ENCODE measurements at regions not wholly inside any gene's neighbourhood (a gene's known extent, or its start where the extent isn't known, plus 50 kb on each side); places are given as distances from the start of the nearest gene placed in this dataset.

DNA sequence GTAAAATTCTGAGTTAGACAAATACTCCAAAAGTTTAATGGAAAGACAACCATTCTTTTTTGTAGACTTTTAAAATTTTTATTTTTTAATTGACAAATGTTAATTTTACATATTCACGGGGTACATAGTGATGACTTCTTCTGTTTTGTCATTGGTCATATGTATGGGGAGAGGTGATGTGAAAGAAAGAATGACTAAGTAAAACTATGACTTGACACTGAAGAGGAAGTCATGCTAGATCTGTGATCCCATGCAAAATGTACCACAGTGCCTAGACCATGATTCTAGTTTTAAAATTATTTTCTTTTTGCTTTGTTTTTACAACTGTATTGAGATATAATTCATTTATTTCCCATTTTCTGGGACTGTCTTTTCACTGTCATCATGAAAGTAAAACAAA lies 281.6 kb downstream of the MBNL1 start:
- no peak overlapping the region for H3K4me3 ChIP-seq (IDR thresholded peaks at IDR 0.05; ENCODE audit: insufficient read depth, low read depth, low read length)
- H2AFZ ChIP-seq (ENCODE audit: low read depth), result no peak overlapping the region
- no peak overlapping the region for H3K9ac ChIP-seq
- no peak overlapping the region for H3K4me2 ChIP-seq
- no peaks in the 10 kb centered on the region for H4K20me1 ChIP-seq (ENCODE audit: insufficient read depth)
- H3K4me1 ChIP-seq (ENCODE audit: low read depth, poor library complexity, severe bottlenecking), result no peaks in the 10 kb centered on the region
- no peaks in the 10 kb centered on the region for H3K79me2 ChIP-seq (ENCODE audit: insufficient read depth, low read depth)
- no peak overlapping the region for H3K27ac ChIP-seq
- H3K27me3 ChIP-seq (ENCODE audit: insufficient read depth, low read depth), result no peaks in the 10 kb centered on the region
- no peaks in the 10 kb centered on the region for H3K36me3 ChIP-seq (ENCODE audit: insufficient read depth)
- TF ChIP-seq, protein P1, sequence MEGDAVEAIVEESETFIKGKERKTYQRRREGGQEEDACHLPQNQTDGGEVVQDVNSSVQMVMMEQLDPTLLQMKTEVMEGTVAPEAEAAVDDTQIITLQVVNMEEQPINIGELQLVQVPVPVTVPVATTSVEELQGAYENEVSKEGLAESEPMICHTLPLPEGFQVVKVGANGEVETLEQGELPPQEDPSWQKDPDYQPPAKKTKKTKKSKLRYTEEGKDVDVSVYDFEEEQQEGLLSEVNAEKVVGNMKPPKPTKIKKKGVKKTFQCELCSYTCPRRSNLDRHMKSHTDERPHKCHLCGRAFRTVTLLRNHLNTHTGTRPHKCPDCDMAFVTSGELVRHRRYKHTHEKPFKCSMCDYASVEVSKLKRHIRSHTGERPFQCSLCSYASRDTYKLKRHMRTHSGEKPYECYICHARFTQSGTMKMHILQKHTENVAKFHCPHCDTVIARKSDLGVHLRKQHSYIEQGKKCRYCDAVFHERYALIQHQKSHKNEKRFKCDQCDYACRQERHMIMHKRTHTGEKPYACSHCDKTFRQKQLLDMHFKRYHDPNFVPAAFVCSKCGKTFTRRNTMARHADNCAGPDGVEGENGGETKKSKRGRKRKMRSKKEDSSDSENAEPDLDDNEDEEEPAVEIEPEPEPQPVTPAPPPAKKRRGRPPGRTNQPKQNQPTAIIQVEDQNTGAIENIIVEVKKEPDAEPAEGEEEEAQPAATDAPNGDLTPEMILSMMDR (conservative IDR thresholded peaks at IDR 0.05; ENCODE audit: low read depth, low read length), result no peak

DNA sequence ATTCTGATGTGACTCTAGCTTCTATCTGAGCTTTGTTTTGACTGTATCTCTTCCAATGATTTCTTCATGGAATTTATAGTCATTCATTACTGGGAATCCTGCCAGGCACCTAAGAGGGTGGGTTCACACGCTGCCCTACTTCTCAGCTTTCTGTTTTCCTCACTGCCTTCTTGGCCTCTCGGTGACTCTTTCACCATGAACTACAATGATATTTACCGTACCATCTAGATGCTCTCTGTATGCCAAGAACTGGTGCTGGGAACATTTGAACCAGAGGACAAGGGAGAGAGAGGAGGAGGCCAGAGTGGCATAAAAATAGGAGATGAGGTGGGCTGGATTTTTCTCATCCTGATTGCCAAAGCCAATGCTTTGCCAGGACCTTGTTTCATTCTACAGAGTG lies 280.0 kb upstream of the P2RY1 start:
- Histone ChIP-seq H3K27me3 (ENCODE audit: insufficient read depth, low read depth) (no peaks in the 10 kb centered on the region), H3K4me3 (IDR thresholded peaks at IDR 0.05; ENCODE audit: insufficient read depth, low read depth, low read length) (no peak overlapping the region), H3K4me1 (ENCODE audit: low read depth, poor library complexity, severe bottlenecking) (no peaks in the 10 kb centered on the region), H2AFZ (ENCODE audit: low read depth) (no peak overlapping the region), H3K79me2 (ENCODE audit: insufficient read depth, low read depth) (no peaks in the 10 kb centered on the region), H3K4me2 (no peak overlapping the region), H3K36me3 (ENCODE audit: insufficient read depth) (no peaks in the 10 kb centered on the region), H3K27ac (no peak overlapping the region), H3K9ac (no peak overlapping the region), H4K20me1 (ENCODE audit: insufficient read depth) (no peaks in the 10 kb centered on the region)
- TF ChIP-seq, protein P1 (conservative IDR thresholded peaks at IDR 0.05; ENCODE audit: low read depth, low read length), result no peak

DNA sequence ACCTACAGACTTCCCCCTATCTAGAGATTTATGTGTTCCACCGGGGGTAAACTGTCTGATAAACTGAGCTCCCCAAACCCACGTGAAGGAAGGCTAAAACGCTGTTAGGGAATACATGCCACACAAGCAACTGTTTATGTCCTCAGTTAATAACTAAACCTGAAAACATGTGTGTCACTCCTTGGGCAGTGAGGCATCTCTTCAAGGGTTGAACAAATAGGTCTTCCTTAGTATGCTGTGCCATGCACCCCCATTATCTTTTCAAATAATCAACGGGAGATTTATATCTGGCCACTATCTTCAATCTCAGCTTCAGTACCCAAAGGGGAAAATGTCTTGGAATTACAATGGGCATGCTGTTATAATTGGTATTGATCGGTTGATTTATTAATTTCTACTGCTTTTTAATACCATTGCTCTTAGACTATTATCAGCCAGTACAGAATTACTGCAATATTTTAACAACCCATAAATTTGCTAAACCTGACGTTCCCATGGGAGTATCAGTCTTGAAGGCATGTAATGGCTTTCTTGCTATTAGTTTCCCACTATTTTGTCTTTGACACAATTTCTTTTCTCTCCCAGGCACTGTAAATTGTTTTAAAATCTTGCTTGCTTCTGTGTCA lies 279.2 kb upstream of the P2RY1 start:
- H3K79me2 ChIP-seq (ENCODE audit: insufficient read depth, low read depth), result no peaks in the 10 kb centered on the region
- H3K4me1 ChIP-seq (ENCODE audit: low read depth, poor library complexity, severe bottlenecking), result no peaks in the 10 kb centered on the region
- no peak overlapping the region for H2AFZ ChIP-seq (ENCODE audit: low read depth)
- H3K27ac ChIP-seq, result no peak overlapping the region
- TF ChIP-seq, protein P1 (conservative IDR thresholded peaks at IDR 0.05; ENCODE audit: low read depth, low read length), result no peak
- H4K20me1 ChIP-seq (ENCODE audit: insufficient read depth), result no peaks in the 10 kb centered on the region
- H3K27me3 ChIP-seq (ENCODE audit: insufficient read depth, low read depth), result no peaks in the 10 kb centered on the region
- no peak overlapping the region for H3K9ac ChIP-seq
- no peaks in the 10 kb centered on the region for H3K36me3 ChIP-seq (ENCODE audit: insufficient read depth)
- no peak overlapping the region for H3K4me3 ChIP-seq (IDR thresholded peaks at IDR 0.05; ENCODE audit: insufficient read depth, low read depth, low read length)
- no peak overlapping the region for H3K4me2 ChIP-seq

DNA sequence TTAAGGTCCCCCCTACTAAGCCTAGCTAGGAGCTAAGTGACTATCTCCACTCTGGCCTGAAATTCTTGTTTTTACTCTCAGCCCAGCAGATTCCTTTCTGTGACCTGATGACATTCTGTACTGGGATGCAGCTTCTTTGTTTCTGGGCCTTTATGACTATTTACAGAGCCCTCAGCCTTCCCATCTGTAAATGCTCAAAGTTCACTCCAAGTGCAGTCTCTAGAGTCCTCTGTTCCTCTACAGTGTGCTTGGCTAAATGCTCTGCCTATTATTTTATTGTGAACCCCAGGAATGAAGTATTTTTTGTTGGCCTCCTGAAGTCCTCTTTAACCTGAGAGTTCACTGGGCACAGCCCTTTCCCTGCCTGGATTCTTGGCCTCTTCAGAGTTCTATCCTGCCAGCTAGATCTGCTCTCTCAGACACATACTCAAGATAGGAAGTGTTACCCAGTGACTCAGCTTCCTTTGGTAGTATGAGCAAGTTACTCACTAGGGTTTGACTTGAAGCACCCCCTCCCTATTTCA lies 278.1 kb upstream of the P2RY1 start:
- H3K4me3 ChIP-seq (IDR thresholded peaks at IDR 0.05; ENCODE audit: insufficient read depth, low read depth, low read length), result no peak overlapping the region
- H3K27ac ChIP-seq, result no peak overlapping the region
- H3K9ac ChIP-seq, result no peak overlapping the region
- TF ChIP-seq, protein P1 (conservative IDR thresholded peaks at IDR 0.05; ENCODE audit: low read depth, low read length), result no peak
- H3K36me3 ChIP-seq (ENCODE audit: insufficient read depth), result no peaks in the 10 kb centered on the region
- H2AFZ ChIP-seq (ENCODE audit: low read depth), result no peak overlapping the region
- no peaks in the 10 kb centered on the region for H3K4me1 ChIP-seq (ENCODE audit: low read depth, poor library complexity, severe bottlenecking)
- H3K27me3 ChIP-seq (ENCODE audit: insufficient read depth, low read depth), result no peaks in the 10 kb centered on the region
- no peak overlapping the region for H3K4me2 ChIP-seq
- no peaks in the 10 kb centered on the region for H4K20me1 ChIP-seq (ENCODE audit: insufficient read depth)
- H3K79me2 ChIP-seq (ENCODE audit: insufficient read depth, low read depth), result no peaks in the 10 kb centered on the region
